PC-3 (cell line): ENCODE measurements at regions not wholly inside any gene's neighbourhood (a gene's known extent, or its start where the extent isn't known, plus 50 kb on each side); places are given as distances from the start of the nearest gene placed in this dataset.

Source experiments
- CTCF ChIP-seq: fragments of 300-600 bp; sonication (generic); conservative IDR thresholded peaks from 2 replicates; pipeline ENCODE4 v1.5.1; 2017; ENCODE audit warnings: antibody characterized with exemption, low read depth, mild to moderate bottlenecking, low read length
- EZH2 ChIP-seq: fragments of 300-600 bp; sonication (generic); IDR thresholded peaks from one replicate; pipeline ENCODE4 v1.6.1; 2017; ENCODE audit warnings: antibody characterized with exemption, mild to moderate bottlenecking, low read length; ENCODE audit not compliant: unreplicated experiment

GRCh38 chr9:95389373-95389772 is 71.9 kb upstream of the FANCC start:
- TF ChIP-seq CTCF (no peak), EZH2 (no peak)
